Astrocyte of the spinal cord (primary cell): ENCODE measurements at regions not wholly inside any gene's neighbourhood (a gene's known extent, or its start where the extent isn't known, plus 50 kb on each side); places are given as distances from the start of the nearest gene placed in this dataset.

Source experiments
- DNase-seq: peaks from one replicate; pipeline ENCODE4 v3.0.0; 2011; ENCODE audit warnings: low read depth, low spot score
- H3K4me3 ChIP-seq: 2 replicates; pipeline ENCODE4 v1.5.1; 2011; ENCODE audit warnings: low read depth, mild to moderate bottlenecking, low read length, moderate library complexity
- in situ Hi-C: cut with HindIII; loops from 2 replicates; pipeline ENCODE4 v1.10.0; 2017; ENCODE audit warnings: low sequenced_read_pairs
- TF ChIP-seq, protein P1 (sequence below): IDR thresholded peaks from 2 replicates; pipeline ENCODE4 v1.5.1; 2012; ENCODE audit warnings: low read depth, mild to moderate bottlenecking, low read length, inconsistent platforms

- no peak for DNase-seq
- TF ChIP-seq, protein P1, sequence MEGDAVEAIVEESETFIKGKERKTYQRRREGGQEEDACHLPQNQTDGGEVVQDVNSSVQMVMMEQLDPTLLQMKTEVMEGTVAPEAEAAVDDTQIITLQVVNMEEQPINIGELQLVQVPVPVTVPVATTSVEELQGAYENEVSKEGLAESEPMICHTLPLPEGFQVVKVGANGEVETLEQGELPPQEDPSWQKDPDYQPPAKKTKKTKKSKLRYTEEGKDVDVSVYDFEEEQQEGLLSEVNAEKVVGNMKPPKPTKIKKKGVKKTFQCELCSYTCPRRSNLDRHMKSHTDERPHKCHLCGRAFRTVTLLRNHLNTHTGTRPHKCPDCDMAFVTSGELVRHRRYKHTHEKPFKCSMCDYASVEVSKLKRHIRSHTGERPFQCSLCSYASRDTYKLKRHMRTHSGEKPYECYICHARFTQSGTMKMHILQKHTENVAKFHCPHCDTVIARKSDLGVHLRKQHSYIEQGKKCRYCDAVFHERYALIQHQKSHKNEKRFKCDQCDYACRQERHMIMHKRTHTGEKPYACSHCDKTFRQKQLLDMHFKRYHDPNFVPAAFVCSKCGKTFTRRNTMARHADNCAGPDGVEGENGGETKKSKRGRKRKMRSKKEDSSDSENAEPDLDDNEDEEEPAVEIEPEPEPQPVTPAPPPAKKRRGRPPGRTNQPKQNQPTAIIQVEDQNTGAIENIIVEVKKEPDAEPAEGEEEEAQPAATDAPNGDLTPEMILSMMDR: no peak
- in situ Hi-C loops: no loop called here
- H3K4me3 ChIP-seq: no peak overlapping the region
Observed at GRCh38 chr4:189396435-189396834, 544.2 kb upstream of the FRG1 start.

- no peak overlapping the region for H3K4me3 ChIP-seq
- no peak for DNase-seq
- in situ Hi-C loops: no loop called here
- TF ChIP-seq, protein P1: no peak
Observed at GRCh38 chr4:189404271-189404670, 536.4 kb upstream of the FRG1 start.

DNA sequence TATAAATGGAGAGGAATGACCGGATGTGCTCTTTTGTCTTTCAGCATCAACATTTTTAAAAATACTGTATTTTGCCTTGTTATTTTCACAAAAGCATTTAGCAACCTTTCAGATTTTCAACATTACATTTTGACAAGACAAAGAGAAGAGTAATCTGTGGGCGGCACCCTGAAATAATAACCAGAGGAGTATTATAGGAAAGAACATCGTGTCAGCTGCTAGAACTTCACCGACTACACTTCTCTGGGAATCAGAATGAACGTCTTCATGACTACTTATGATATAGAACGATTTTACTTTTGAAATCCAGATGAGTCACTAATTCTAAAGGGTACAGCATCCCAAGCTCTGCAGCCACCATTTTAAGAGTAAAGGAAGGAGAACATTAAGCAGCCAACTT is 531.5 kb upstream of the FRG1 start:
- TF ChIP-seq, protein P1: no peak
- no peak overlapping the region for H3K4me3 ChIP-seq
- in situ Hi-C loops: no loop called here
- no peak for DNase-seq

DNA sequence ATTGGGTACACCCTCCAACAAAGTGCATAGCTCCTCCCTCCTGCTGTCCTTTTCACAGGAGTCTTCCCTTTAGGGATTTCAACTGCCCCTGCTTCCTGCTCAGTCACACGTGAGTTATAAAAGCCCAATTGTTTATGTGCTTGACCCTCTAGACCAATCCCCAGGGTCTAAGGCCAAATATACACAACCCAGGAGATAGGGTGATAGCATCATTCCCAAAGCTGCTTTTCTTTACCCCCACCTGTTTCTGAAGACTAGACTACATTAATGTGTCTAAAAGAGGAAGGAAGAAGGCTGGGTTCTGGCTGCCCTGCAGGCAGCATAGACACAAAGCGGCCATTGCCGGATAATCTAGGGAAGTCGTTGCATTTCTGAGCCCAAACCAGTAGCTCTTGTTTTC is 526.7 kb upstream of the FRG1 start:
- TF ChIP-seq, protein P1: no peak
- in situ Hi-C loops: no loop called here
- no peak for DNase-seq
- H3K4me3 ChIP-seq: no peak overlapping the region

DNA sequence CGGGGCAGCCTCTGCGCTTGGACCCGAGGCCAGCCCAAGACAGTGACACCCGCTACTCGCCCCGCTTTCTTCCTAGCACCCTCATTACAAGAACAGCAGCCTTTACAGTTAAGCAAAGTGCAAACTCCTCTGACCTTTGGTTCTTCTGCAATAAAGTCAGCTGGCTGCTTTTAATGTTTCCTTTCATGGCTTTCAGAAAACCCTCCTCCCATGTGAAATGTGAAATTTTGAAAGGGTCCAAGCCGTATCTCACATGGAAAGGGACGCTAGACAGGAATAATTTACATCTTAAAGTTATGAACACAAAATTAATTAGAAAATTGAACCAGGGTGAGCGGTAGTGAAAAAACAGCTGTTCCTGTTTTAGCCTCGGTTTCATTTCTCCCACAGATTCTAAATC is 520.1 kb upstream of the FRG1 start:
- DNase-seq: no peak
- TF ChIP-seq, protein P1: no peak
- in situ Hi-C loops: no loop called here

DNA sequence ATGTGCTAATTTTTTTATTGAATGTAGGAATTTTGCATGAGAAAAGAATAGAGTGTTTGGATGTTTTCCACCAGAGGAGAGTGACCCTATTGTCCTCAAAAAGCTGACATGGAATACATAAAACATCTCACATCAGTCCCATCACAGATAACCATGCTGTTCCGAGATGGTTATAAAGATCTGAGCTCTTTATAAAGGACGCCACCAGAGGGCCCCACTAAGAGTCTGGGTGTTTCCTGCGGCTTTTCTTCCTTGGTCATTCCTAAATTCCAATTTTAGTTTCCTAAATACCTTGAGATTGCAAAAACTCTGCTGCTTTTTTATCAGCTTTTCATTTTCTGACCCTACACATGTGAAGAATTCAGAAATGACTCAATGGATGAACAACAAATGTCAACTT is 504.5 kb upstream of the FRG1 start:
- in situ Hi-C loops: no loop called here
- no peak for DNase-seq
- TF ChIP-seq, protein P1: no peak
- H3K4me3 ChIP-seq: no peak overlapping the region

More for the DNA sequence above, 520.1 kb upstream of the FRG1 start:
- H3K4me3 ChIP-seq: no peak overlapping the region

DNA sequence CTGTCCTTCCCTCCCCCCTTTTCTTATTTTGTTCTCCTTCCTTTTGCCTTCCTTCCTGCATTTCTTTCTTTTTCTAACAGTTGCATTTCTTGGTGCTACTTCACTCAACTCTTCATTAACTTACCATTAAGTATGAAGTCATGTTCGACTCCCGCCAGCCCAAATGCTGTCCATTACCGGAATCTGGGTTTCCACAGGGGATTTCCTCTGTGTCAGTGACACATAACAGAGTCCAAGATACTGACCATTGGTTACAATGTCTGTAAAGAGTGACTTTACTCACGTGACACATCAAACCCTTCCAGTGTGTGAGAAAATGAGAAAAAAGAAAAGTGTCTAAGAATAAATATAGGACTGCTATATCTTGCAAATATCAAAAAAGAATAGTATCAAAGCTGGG is 500.0 kb upstream of the FRG1 start:
- in situ Hi-C loops: no loop called here
- DNase-seq: no peak
- H3K4me3 ChIP-seq: no peak overlapping the region
- TF ChIP-seq, protein P1: no peak
